Stomach (tissue), 4 donors: ENCODE measurements at regions not wholly inside any gene's neighbourhood (a gene's known extent, or its start where the extent isn't known, plus 50 kb on each side); places are given as distances from the start of the nearest gene placed in this dataset.

ENCODE experiments used
- EP300 ChIP-seq: sonication (generic); formaldehyde crosslinking; IDR thresholded peaks from one replicate; pipeline ENCODE4 v1.6.1; 2017; ENCODE audit warnings: antibody characterized with exemption
- POLR2A ChIP-seq, 4 donors: fragments of 450-650 bp; IDR thresholded peaks; one replicate each; pipeline ENCODE4 v1.6.1; 2016; ENCODE audit warnings: antibody characterized with exemption in 4 of 4, control low read depth in 2 of 4, mild to moderate bottlenecking in 1 of 4, moderate library complexity in 1 of 4
- TF ChIP-seq, protein P1 (sequence below), 7 experiments: fragments of 450-650 bp in 4 of 7; fragments of 200-600 bp in 3 of 7; sonication (generic) in 3 of 7; IDR thresholded peaks; one replicate each; pipeline ENCODE4 v1.5.1; 2016 to 2019; ENCODE audit warnings: antibody characterized with exemption in 7 of 7, control low read depth in 2 of 7, mild to moderate bottlenecking in 1 of 7

GRCh38 chr10:78414380-78414779 is 380.7 kb downstream of the RPS24 start:
- TF ChIP-seq POLR2A (IDR thresholded peaks at IDR 0.05), result no peak
- TF ChIP-seq, protein P1, sequence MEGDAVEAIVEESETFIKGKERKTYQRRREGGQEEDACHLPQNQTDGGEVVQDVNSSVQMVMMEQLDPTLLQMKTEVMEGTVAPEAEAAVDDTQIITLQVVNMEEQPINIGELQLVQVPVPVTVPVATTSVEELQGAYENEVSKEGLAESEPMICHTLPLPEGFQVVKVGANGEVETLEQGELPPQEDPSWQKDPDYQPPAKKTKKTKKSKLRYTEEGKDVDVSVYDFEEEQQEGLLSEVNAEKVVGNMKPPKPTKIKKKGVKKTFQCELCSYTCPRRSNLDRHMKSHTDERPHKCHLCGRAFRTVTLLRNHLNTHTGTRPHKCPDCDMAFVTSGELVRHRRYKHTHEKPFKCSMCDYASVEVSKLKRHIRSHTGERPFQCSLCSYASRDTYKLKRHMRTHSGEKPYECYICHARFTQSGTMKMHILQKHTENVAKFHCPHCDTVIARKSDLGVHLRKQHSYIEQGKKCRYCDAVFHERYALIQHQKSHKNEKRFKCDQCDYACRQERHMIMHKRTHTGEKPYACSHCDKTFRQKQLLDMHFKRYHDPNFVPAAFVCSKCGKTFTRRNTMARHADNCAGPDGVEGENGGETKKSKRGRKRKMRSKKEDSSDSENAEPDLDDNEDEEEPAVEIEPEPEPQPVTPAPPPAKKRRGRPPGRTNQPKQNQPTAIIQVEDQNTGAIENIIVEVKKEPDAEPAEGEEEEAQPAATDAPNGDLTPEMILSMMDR (IDR thresholded peaks at IDR 0.05), result no peak
- TF ChIP-seq EP300, result no peak
